ENCODE measurements at regions not wholly inside any gene's neighbourhood (a gene's known extent, or its start where the extent isn't known, plus 50 kb on each side); places are given as distances from the start of the nearest gene placed in this dataset.
"Not testable (repeated sequence)": the region's sequence is repeated elsewhere in the genome, so short reads cannot be mapped to it uniquely, and the experiment has no call there.

GRCh38 chr6:95867205-95867604, 148.6 kb upstream of the FUT9 start:
- no peak overlapping the region for H2AFZ ChIP-seq (ENCODE audit: low read depth, low read length)
- TF ChIP-seq CTCF (IDR thresholded peaks at IDR 0.05; ENCODE audit: low read depth, low read length): no peak
- no peak for TF ChIP-seq EZH2phosphoT487 (IDR thresholded peaks at IDR 0.05; ENCODE audit: low read depth)

GRCh38 chr6:95877480-95877879, 138.3 kb upstream of the FUT9 start:
- Histone ChIP-seq H3K9ac (ENCODE audit: low read length) (no peak overlapping the region), H3K27me3 (ENCODE audit: low read depth, low read length) (no peaks in the 10 kb centered on the region), H3K36me3 (replicated peaks; ENCODE audit: low read depth, low read length) (no peaks in the 10 kb centered on the region), H3K27ac (ENCODE audit: low read length) (no peak overlapping the region), H3K4me3 (ENCODE audit: low read length) (no peak overlapping the region), H4K20me1 (ENCODE audit: insufficient read depth, low read length) (no peaks in the 10 kb centered on the region), H2AFZ (ENCODE audit: low read depth, low read length) (no peak overlapping the region), H3K9me3 (ENCODE audit: insufficient read depth, low read length) (no peaks in the 10 kb centered on the region), H3K79me2 (ENCODE audit: low read length) (no peaks in the 10 kb centered on the region), H3K4me1 (ENCODE audit: low read length) (no peaks in the 10 kb centered on the region), H3K4me2 (ENCODE audit: low read length) (no peak overlapping the region)
- no peak for TF ChIP-seq CTCF (IDR thresholded peaks at IDR 0.05; ENCODE audit: low read depth, low read length)
- TF ChIP-seq EZH2phosphoT487 (IDR thresholded peaks at IDR 0.05; ENCODE audit: low read depth): no peak

More at GRCh38 chr6:95867205-95867604, 148.6 kb upstream of the FUT9 start:
- no peak overlapping the region for H3K4me3 ChIP-seq (ENCODE audit: low read length)
- no peaks in the 10 kb centered on the region for H3K36me3 ChIP-seq (replicated peaks; ENCODE audit: low read depth, low read length)
- no peak overlapping the region for H3K9ac ChIP-seq (ENCODE audit: low read length)
- no peaks in the 10 kb centered on the region for H4K20me1 ChIP-seq (ENCODE audit: insufficient read depth, low read length)
- H3K4me2 ChIP-seq (ENCODE audit: low read length): no peak overlapping the region
- H3K27me3 ChIP-seq (ENCODE audit: low read depth, low read length): no peaks in the 10 kb centered on the region
- no peak overlapping the region for H3K27ac ChIP-seq (ENCODE audit: low read length)
- no peaks in the 10 kb centered on the region for H3K4me1 ChIP-seq (ENCODE audit: low read length)
- H3K9me3 ChIP-seq (ENCODE audit: insufficient read depth, low read length): no peaks in the 10 kb centered on the region
- H3K79me2 ChIP-seq (ENCODE audit: low read length): no peaks in the 10 kb centered on the region

DNA sequence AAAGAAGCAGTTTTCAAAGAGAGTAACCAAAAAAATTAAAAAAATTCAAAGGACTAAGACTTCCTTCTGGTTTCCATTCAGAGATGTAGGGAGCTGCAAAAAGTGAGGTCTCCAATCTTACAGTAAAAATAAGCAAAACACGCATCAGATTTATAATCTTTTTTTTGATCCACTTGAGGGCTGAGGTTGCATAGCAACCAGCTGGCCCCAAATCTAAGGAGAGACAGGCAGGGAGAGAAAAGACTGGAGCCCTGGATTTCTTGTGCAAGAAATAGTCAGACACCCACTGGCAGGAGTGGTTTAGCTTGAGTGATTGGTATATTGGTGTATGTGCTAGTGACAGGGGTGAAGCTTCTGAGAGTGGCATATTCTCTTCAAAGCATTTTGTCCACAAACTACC, 135.9 kb upstream of the FUT9 start:
- Histone ChIP-seq H4K20me1 (ENCODE audit: insufficient read depth, low read length) (no peaks in the 10 kb centered on the region), H3K9ac (ENCODE audit: low read length) (no peak overlapping the region), H3K9me3 (ENCODE audit: insufficient read depth, low read length) (no peaks in the 10 kb centered on the region), H2AFZ (ENCODE audit: low read depth, low read length) (no peak overlapping the region), H3K27me3 (ENCODE audit: low read depth, low read length) (no peaks in the 10 kb centered on the region), H3K4me1 (ENCODE audit: low read length) (no peaks in the 10 kb centered on the region), H3K36me3 (replicated peaks; ENCODE audit: low read depth, low read length) (no peaks in the 10 kb centered on the region), H3K79me2 (ENCODE audit: low read length) (no peaks in the 10 kb centered on the region), H3K27ac (ENCODE audit: low read length) (no peak overlapping the region), H3K4me3 (ENCODE audit: low read length) (no peak overlapping the region), H3K4me2 (ENCODE audit: low read length) (no peak overlapping the region)
- TF ChIP-seq EZH2phosphoT487 (IDR thresholded peaks at IDR 0.05; ENCODE audit: low read depth) (no peak), CTCF (IDR thresholded peaks at IDR 0.05; ENCODE audit: low read depth, low read length) (no peak)

DNA sequence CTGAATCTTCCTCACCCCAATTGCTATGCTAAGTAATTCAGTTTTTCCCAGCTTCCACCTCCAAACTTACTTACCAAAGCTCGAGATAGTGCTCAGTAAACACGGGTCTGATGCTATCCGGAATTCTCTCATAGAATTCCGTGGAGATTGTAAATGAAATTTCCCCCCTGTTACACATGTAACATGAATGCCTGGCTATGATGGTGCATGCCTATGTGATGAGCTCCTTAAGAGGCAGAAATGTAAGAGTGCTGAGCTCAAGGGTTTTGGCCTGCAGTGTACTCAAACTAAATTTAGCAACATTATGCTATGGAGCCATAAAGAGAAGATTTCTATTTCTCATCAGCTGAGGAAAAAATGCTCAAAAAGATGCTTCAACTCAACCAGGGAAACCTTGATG, 133.4 kb upstream of the FUT9 start:
- H3K4me1 ChIP-seq (ENCODE audit: low read length): no peaks in the 10 kb centered on the region
- no peak overlapping the region for H3K4me3 ChIP-seq (ENCODE audit: low read length)
- no peak overlapping the region for H3K9ac ChIP-seq (ENCODE audit: low read length)
- no peaks in the 10 kb centered on the region for H4K20me1 ChIP-seq (ENCODE audit: insufficient read depth, low read length)
- H2AFZ ChIP-seq (ENCODE audit: low read depth, low read length): no peak overlapping the region
- H3K27me3 ChIP-seq (ENCODE audit: low read depth, low read length): no peaks in the 10 kb centered on the region
- H3K79me2 ChIP-seq (ENCODE audit: low read length): no peaks in the 10 kb centered on the region
- H3K4me2 ChIP-seq (ENCODE audit: low read length): no peak overlapping the region
- no peaks in the 10 kb centered on the region for H3K9me3 ChIP-seq (ENCODE audit: insufficient read depth, low read length)
- no peak overlapping the region for H3K27ac ChIP-seq (ENCODE audit: low read length)
- no peaks in the 10 kb centered on the region for H3K36me3 ChIP-seq (replicated peaks; ENCODE audit: low read depth, low read length)
- TF ChIP-seq CTCF (IDR thresholded peaks at IDR 0.05; ENCODE audit: low read depth, low read length) (no peak), EZH2phosphoT487 (IDR thresholded peaks at IDR 0.05; ENCODE audit: low read depth) (no peak)

DNA sequence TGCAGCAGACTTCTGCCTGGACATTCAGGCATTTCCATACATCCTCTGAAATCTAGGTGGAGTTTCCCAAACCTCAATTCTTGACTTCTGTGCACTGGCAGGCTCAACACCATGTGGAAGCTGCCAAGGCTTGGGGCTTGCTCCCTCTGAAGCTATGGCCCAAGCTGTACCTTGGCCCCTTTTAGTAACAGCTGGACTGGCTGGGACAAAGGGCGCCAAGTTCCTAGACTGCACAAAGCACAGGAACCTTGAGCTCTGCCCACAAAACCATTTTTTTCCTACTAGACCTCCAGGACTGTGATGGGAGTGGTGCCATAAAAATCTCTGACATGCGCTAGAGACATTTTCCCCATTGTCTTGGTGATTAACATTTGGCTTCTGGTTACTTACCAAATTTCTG, 127.1 kb upstream of the FUT9 start:
- H3K4me1 ChIP-seq (ENCODE audit: low read length); H2AFZ ChIP-seq (ENCODE audit: low read depth, low read length); H3K79me2 ChIP-seq (ENCODE audit: low read length); H3K9ac ChIP-seq (ENCODE audit: low read length); H3K36me3 ChIP-seq (replicated peaks; ENCODE audit: low read depth, low read length); H3K27me3 ChIP-seq (ENCODE audit: low read depth, low read length); H3K4me2 ChIP-seq (ENCODE audit: low read length); H4K20me1 ChIP-seq (ENCODE audit: insufficient read depth, low read length); H3K9me3 ChIP-seq (ENCODE audit: insufficient read depth, low read length); H3K27ac ChIP-seq (ENCODE audit: low read length); H3K4me3 ChIP-seq (ENCODE audit: low read length): not testable (repeated sequence)

Measured in OCI-LY3 (cell line).